Stimulated activated CD8-positive, alpha-beta memory T cell treated with anti-CD3 and anti-CD28 coated beads, Interleukin-4, amount 100 ng/mL, for 24 hours (primary cell): ENCODE measurements at regions not wholly inside any gene's neighbourhood (a gene's known extent, or its start where the extent isn't known, plus 50 kb on each side); places are given as distances from the start of the nearest gene placed in this dataset.

Experiments used
- DNase-seq: peaks from one replicate; pipeline ENCODE4 v3.0.0-alpha.2; 2020; ENCODE audit warnings: low read depth

DNA sequence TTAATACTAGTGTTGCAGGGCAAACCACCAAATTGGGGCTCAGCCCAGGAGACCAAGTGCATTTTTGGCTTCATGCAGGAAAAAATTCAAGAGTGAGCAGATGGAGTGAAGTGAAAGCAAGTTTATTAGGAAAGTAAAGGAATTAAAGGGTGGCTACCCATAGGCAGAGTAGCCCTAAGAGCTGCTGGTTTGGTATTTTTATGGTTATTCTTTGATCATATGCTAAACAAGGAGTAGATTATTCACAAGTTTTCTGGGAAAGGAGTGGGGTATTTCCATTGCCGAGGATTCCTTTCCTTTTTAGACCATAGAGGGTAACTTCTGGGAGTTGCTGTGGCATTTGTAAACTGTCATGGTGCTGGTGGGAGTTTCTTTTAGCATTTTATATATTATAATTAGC lies 459.0 kb downstream of the KLF5 start:
- no peak for DNase-seq

DNA sequence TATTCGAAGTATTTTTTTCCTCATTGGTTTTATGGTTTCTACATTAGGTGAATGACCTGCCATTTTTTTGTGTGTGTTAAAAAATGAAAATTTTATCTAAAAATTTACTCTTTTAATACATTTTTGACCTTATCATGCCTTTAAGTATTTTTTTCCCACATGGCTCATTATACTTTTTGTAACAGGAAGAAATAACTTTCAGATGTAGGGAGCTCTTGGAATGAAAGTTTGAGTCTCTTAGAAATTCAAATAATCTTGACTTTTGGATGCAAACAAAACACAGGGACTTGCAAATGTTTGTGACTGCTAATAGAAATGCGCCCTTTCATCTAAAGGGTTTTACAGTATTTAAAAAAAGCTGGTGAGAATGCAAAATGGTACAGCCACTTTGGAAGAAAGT lies 457.9 kb downstream of the KLF5 start:
- no peak for DNase-seq

DNA sequence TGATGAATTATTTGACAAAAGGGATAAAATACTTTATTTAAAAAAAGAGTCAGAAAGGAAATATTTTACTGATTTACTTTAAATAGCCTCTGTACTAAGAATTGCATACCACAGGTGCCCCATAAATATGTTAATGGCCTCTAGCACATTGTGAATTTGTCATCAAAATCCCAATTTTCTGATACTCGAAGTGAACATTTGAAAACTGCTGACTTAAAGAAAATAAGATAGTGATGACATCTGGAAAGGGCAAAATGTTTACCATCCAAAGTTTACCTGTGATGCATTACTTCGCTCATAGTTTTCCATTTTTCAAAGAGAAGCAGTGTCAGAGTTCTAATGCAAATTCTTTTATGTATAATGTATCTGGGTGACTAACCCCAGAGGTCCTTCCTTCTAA lies 455.4 kb downstream of the KLF5 start:
- no peak for DNase-seq

DNA sequence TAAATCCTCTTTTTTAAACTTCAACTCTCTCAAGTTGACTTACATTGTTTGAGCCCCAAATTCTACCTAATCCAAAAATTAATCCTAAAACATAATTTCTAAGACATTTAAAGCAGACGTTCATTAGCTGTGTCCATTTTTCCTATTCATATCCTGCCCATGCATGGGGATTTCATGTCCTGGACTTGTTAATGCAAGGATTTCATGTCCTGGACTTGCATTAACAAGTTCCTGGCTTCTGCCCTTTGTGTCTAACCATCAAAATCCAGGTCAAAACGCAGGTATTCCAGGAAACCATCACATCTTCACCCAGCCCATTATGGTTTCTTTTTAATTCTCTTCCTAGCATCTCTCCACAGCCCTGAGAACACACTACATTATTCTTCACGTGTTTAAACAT lies 454.9 kb downstream of the KLF5 start:
- no peak for DNase-seq

DNA sequence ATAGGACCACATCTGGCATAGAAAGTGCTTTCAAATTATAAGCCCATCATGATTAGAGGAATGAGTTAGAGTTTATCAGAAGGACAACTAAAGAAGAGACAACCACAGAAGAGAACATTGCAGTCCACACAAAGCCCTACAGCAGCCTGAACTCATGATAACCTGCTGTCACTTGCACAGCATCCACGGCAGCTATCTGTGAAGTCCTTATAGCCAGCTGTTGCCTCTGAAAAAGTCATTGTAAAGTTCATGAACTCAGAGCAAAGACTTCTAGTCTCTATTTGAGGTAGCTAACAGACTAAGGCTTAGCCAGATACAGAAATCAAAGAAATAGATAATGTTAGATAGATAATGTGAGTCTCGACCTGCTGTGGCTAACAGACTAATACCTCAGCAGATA lies 450.0 kb downstream of the KLF5 start:
- no peak for DNase-seq

DNA sequence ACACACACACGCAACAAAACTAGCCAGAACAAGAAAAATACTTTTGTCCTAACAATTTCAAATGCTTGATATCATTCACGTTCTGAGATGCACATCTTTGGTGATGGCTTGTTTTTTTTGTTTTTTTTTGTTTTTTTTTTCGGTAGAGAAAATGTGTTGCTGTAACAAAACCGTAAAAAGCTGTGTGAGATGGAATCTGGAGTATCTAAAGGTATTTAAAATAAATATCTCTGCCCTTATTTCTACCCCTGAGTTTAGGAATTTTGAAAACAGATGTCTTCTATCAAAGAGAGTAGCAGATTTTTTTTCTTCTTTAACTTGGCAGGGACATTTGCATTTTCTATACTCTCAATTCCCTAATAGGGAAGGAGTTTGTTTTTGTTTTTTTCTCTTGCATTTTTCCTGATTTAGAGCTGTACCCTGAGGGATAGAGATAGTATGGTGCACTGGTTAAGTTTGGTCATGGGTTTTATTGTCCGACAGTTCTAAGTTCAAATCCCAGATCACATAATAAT lies 446.6 kb downstream of the KLF5 start:
- DNase-seq: no peak

DNA sequence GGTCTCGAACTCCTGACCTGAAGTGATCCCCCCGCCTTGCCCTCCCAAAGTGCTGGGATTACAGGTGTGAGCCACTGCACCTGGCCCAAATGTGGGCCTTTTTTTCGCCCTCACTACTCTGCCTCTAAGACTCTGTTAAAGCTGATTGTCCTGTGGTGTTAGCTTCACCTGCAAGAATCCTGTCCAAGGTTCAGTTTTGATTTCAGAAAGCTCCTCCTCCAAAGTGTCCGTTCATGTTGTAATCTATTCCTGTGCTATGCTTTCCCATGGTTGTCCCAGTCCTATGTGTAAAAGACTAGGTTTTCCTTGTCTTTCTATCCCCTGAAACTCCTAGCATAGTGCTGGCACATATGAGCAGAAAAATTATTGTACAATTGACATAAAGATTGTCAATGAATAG lies 440.9 kb downstream of the KLF5 start:
- no peak for DNase-seq

DNA sequence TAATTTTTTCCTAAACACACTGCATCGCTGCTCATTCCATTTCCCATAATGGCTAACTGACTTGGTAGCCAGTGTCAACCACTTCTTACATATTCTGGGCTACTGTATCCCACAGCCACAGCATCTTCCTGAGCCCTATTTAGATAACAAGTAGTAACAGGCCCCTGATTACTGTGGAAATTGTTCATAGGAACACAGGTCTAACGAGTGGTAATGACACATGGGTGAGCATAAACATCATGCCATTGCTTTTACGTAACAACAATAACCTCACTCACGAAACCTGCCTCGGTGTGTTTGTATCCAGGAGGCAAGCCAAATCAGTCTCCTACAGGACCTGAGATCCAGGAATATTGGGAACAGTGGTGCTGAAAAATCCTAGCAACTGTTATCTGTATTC lies 438.6 kb downstream of the KLF5 start:
- no peak for DNase-seq

DNA sequence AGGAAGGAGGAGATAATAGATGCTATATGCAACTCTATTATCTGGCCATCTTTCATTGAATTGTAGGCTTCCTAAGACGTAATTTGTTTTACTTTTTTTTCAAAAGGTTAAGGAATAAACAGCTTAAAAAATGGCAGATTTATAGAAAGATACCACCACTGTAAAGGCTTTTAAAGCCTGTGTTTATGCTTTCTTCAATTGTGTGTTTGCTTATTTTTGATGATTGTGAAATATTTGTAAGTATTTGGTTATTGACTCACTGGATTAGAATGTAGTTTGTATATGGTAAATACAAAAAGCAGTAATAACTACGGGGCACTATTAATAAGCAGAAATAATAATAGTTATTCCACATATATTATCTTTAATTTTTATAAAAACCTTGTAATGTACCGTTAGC lies 437.9 kb downstream of the KLF5 start:
- DNase-seq: no peak

DNA sequence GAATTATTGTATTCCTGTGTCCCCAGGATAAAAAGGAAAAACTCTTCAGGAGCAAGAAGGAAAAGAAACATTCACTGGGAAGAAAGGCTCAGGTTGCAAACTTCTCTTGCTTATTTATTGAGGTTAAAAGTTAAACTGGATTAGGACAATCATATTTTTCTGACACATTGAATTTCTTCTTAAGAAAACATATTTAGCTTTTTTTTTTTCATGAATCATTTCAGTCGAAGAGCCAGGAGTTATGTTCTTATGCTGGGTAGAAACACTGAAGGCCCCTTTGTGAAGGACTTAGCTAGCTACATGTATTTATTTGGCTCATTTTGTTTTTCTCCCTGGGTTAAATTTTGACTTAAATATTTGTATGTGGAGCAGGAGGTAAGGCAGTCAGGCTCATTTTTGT lies 434.0 kb downstream of the KLF5 start:
- DNase-seq: no peak

DNA sequence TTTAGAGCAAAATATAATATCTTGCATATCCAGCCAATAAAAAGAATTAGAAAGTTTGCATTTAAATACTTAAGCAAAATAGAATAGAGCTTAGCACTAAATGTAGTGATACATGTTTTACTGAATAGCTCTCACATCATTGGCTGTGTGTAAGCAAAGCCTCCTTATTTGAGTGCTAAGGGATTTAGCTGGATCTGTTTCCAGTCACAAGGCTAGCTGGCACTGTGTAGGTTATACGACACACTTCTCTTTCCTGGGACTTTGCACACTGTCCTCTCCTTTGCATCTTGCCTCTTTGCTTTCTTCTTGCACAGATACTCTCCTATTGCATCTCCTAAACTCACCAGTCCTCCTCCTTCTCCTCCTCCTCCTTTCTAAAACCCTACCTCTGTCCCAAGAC lies 423.8 kb downstream of the KLF5 start:
- DNase-seq: no peak

DNA sequence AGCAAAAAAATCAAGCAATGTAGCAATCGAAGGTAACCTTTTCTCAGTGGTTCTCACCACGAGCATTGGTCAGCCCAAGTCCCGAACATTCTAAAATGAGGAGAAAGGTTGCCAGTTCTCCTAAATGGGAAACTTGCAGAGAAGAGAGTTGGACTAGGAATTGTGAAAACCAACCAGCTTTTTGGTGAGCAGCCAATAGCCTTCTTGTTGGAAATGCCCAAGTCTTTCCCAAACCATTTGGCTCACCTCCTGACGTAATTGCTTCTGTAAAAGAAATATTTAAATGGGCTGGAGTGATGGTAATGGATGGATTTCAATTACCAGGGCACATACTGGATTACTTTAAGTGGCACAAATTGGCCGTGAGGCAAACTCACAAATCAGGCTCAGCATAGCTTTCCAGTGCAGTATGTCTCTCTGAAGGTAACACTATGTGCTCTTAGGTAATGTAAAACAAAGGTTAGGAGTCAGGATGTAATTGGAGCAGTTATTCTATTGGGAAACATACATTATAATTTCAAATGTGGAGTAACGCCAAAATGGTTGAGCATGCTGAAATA lies 423.2 kb downstream of the KLF5 start:
- no peak for DNase-seq

DNA sequence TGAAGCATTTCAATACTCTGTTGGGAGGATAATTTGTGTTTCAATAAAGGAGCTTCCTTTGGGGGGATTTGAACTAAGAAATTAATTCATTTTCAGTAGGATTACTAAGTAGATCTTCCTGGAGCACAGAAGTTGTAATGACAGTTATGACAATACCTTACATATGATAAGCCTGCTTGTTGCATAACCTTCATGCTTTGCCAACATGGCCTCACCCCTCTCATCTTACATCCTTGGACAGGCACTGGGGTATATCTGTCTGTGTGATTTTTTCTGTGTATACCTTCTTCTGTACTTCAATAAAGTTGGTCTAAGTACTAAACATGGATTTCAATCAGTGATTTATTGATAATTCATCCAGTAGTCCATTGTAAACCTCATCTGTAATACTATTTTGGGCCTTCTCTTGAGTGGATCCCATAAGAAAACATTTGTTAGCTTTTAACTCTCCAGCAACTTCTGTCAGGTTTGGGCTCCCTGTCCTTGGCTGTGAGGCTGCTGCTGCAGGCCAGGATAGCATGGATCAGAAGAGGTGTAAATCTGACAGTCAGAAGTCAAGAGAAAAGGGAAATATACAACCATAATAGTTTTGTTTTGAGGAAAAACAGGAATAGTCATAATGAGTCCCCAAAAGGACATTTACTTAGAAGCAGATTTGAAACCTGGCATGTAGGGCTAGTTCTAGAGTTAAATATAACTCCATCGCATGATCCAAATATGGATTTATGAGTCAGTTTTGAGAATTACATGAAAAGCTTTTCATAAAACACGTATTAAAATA lies 422.2 kb downstream of the KLF5 start:
- no peak for DNase-seq

DNA sequence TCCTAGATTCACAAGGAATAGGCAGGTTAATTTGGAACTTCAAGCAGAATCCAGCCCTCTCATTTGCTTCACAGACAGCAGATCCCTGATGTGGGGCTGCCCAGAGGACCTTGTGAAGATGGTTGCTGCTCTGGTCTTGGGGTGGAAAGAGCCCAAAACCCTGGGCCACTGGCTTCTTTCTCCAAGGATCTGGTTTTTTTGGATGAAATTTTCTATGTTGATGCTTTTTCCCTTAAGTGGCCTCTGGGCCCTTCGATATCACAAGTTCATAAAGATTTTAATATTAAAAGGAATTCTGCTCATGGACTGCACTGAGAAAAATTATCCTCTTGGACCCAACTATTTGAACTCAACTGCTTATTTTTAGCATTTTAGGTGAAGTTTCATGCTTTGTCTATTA lies 421.1 kb downstream of the KLF5 start:
- no peak for DNase-seq

DNA sequence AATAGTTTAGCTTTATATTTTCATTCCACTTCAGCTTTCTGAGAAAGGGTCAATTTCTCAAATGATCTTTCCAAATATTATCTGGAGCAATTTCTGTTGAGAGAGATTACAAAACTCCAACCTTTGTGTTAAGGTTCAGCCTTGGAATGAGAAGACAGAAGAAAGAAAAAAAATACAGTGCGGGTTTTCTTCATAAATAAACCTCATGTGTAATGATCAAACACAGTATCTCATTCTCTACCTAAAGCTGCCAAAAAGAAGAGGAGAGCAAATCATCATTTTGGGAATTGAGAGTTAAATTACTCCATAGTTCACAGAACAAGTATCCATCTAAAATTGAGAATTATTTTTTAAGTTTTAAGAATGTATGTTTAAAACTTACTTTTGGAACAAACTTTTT lies 420.5 kb downstream of the KLF5 start:
- DNase-seq: no peak

DNA sequence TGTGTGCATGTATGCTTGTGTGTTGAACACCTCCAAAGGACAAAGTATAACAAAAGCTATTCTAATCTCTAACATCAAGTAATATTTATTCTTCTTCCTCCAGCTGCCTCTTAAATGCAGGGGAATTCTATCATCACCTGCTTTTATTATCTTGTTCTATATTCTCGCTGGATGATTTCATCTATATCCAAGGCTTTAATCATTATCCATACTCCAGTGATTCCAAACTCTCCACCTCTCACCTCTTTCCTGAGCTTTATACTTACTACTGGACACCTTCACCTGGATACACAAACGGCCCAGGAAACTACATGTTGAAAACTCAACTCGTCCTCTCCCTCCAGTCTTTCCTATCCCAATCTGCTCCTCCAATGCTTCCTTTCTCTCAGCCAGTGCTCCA lies 418.6 kb downstream of the KLF5 start:
- no peak for DNase-seq

DNA sequence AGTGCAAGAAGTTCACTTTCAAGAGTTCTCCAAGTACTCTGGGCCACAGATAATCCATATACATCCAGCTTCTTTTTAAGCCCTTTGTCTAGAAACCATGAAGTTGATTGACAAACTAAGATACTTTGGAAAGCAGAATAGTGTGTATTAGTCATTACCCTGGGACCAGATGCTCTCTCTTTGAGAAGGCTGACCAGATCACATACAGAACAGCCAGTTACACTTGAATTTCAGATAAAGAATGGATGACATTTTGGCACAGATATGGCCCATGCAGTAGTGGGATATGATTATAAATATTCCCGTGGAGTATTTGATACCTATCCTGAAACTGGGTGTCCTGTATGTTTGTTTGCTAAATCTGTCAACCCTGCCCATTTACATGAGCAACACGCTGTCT lies 414.2 kb downstream of the KLF5 start:
- no peak for DNase-seq

DNA sequence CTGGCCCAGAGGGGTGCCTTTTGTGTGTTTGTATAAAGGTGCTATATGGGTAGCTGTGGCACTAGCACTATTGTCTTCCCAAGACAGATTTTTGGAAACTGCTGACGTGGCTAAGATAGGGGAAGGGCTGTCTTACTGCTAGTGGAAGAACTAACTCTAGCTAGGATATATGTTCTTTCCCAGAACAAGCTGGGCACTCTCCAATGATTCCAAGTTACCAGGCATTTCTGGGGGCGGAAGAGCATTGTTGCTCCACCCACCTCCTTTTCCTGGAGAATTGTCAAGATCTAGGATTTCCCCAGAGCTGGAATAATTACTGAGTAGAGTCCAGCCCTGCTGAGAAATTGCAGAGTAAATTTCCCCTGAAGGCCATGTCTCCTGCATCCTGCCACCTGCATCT lies 408.3 kb downstream of the KLF5 start:
- DNase-seq: no peak

DNA sequence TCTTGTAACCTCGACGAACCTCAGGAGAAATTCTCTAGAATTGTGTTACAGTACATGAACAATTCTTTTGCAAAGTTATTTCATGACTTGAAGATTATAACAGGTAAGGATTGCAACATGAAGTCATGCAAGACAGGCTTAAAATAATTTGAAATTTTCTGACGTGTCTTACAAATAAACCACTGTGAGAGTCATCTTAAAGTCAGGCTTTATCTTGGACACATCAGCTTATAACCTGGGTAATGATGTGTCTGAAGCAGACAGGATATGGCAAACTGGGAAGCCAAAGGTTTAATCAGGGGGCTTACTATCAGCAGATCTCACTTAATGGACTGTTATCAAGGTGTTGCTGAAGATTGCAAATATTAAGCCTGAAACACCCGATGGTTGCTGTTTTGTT lies 407.8 kb downstream of the KLF5 start:
- DNase-seq: no peak

DNA sequence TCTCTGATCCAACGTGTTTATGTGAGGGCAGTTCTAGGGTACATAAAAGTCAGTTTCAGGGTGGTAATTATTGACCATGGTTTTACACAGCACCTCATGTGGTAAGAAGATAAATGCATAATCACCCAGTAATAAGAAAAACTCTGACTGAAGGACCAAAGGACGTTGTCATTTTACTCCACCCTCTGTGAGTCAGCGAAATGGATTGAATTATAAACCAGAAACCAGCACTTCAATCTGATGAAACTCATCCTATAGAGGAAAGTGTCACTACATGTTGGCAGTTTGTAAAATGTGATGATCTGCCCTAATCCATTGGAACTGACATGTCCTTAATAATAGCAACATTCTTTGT lies 406.8 kb downstream of the KLF5 start:
- DNase-seq: no peak

DNA sequence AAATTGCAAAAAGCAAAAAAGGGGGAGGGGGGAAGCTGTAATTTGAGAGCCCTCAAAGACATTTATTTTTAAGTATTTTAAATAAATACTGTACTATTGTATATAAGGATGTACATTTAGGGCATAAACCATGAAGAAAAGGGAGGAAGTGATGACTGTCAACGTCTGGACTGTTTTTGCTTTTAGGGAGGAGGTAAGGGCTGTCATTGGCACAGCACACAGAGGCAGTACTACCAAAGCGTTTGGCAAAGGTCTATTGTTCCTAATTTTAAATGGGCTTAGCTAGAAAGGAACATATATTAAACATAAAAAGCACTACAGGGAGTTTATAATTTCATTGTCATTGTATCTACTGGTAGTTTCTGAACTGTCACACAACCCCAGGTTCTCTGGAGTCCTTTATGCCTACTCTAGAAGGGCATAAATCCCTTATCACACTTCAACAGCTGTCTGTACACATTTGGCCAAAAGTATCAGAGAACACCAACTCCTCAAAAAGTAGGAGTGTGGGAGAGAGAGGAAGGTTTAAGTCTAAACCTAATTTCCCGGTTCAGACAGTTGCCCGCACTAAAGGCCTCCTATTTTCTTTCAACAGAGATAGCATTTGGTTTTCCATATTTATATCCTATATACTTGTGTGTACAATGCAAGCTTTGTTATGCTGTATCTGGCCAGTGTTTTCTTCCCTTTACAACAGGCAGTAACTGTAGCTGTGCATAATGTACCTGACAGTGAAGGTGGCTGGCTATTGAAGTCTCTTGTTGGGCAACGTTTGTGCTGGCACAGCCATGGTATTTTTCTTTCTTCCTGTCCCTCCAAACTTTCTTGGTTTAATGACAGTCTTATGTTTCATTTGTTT lies 406.2 kb downstream of the KLF5 start:
- DNase-seq: no peak

DNA sequence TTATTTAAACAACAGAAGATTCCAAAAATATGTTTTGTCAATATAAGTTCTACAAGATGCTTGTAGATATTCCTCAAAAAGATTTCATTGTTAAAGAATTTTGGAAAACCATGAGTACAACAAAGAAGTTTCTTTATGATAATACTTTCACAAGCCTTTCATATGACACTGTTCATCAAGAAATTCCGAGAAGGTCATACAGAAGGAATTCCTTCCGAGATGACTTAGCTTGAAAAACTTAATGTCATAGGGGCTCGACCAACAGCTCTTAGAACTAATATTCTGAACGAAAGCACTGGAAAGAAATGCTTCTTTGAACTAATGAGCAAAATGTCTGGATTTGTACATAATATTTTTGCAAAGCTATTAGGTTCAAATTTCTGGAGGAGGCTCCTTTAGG lies 403.4 kb downstream of the KLF5 start:
- DNase-seq: no peak
